ENCODE measurements at regions not wholly inside any gene's neighbourhood (a gene's known extent, or its start where the extent isn't known, plus 50 kb on each side); places are given as distances from the start of the nearest gene placed in this dataset.

DNA sequence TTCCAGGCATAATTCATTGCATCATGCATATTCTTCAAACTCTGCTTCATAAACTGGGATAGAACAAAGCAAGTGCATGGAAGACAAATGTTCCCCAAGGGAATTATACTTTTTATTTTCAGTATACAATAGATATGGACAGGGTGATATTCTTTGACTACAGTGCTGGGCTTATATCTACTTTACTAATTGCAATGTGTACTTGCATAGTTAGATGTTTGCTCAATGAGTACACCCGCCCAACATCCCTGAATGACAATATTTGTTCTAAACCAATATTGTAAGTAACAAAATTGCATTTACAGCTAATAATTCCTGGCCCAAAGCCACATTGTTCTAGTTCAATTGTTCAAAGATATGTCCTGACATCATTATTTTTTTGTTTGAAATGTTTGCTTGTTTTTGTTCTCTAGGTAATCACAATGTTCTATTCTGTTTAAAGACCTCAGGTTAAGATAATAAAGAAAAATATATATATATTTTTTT lies 171.4 kb downstream of the PTN start:
- DNase-seq (ENCODE audit: low spot score), result no peak

DNA sequence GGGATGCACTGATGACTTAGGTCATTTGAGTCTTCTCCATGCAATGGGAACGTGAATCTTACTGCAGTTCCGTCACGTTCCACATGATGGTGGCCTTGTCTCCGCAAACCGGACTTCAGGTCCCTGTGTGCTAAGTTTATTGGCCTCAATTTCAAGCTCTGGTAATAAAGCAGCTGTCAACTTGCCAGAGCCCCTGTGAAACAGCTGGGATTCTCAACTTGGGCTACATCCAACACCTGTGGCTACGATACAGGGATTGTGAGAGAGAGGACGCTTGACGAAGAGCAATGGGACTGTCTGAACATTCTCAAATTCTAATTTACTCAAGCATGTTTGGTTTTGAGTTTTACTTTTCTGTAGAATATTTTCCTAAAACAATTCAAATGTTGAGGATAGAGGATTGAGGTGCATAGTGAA lies 174.2 kb downstream of the PTN start:
- DNase-seq (ENCODE audit: low spot score), result peak; percentile 36

GRCh38 chr7:137167609-137168008 lies 175.9 kb downstream of the PTN start:
- DNase-seq (ENCODE audit: low spot score), result no peak

- DNase-seq (ENCODE audit: low spot score), result no peak
These were observed 177.2 kb downstream of the PTN start for GRCh38 chr7:137166363-137166762.

DNA sequence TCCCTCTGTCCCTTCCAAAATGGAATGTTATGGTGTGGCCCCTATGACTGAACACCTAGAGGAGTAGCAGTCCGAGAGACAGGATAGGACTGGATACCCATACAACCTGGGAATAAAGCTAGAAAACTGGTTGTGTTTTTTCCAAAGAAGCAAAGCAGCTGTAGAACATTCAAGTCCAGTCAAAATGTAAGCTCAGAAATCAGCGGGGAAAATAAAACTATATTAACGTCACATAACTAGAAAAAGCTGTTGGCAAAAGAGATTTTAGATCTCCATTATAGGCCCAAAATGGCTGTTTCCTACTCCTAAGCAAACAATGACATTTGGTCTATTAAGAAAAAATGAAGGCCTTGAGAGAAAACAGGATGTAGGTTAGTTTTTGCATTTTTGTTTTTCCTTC lies 177.7 kb downstream of the PTN start:
- DNase-seq (ENCODE audit: low spot score), result no peak

- DNase-seq (ENCODE audit: low spot score), result no peak
These were observed 178.3 kb downstream of the PTN start for GRCh38 chr7:137165241-137165640.

- DNase-seq (ENCODE audit: low spot score), result no peak
These were observed 179.3 kb downstream of the PTN start for GRCh38 chr7:137164251-137164650.

GRCh38 chr7:137160236-137160635 lies 183.3 kb downstream of the PTN start:
- no peak for DNase-seq (ENCODE audit: low spot score)

DNA sequence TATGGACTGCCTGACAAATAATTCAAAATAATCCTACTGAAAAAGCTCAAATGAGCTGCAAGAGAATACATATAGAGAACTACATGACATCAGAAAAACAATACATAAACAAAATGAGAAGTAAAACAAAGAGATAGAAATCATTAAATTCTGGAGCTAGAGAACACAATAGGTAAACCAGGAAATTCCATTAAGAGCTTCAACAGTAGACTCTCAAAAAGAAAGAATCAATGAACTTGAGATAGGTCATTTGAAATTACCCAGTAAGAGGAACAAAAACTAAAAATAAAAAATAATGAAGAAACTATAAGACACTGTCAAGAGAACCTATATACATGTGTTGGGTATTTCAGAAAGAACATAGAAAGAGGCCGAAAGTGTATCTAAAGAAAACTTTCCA lies 186.3 kb downstream of the PTN start:
- no peak for DNase-seq (ENCODE audit: low spot score)

GRCh38 chr7:137151690-137152052 lies 191.9 kb downstream of the PTN start:
- no peak for DNase-seq (ENCODE audit: low spot score)

GRCh38 chr7:137151041-137151689 lies 192.4 kb downstream of the PTN start:
- DNase-seq (ENCODE audit: low spot score), result no peak

DNA sequence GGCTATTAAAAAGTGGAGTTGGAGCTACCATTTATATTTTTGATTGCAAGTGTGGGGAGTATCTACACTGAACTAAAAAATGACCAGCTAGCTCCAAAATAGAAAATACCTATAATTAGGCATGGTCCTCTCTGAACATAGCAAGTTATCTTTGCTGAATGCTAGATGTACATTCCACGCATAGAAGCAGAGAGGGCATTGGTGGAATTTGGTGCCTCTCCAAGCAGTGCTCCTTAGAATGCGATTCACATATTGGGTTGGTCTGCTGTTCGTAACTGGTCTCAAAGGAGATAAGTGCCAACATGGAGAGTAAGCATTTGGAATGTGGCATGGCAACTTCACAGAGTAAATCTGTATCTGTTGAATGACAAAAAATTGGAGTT lies 196.2 kb downstream of the PTN start:
- no peak for DNase-seq (ENCODE audit: low spot score)

GRCh38 chr7:137146552-137147337 lies 196.8 kb downstream of the PTN start:
- DNase-seq (ENCODE audit: low spot score), result no peak

DNA sequence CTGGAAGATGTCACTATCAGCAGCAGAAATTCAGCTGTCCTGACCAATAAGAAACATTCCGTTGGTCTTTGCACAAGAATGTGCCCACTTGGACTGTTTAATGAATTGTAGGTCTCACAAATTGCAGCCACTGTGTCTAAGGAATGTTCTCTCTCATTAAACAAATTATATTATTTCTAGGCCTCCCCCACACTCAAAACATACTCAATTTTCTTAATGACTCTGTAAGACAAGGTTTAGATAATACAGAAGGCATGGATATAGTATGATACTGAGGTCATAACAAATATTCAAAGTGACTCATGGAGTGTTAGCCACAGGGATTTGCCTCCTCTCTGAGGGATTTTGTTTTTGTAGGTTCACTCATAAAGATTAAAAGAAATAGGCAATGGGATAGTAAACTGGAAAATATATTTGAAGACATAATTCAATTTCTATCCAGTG lies 197.5 kb downstream of the PTN start:
- DNase-seq (ENCODE audit: low spot score), result no peak

DNA sequence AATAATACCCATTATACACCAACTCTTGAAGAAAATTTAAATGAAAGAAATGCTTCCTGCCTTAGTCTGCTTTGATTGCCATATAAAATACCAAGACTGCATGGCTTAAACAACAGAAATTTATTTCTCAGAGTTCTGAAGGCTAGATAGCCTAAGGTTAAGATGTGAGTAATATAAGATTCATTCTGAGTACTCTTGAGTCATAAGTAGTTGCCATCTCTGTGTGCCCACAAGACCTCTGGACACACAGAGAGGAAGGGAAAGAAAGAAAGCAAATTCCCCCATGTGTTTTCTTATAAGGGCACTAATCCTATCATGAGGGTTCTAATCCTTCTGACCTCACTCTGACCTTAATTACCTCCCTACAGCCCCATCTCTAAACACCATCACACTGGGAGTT lies 201.2 kb downstream of the PTN start:
- no peak for DNase-seq (ENCODE audit: low spot score)

DNA sequence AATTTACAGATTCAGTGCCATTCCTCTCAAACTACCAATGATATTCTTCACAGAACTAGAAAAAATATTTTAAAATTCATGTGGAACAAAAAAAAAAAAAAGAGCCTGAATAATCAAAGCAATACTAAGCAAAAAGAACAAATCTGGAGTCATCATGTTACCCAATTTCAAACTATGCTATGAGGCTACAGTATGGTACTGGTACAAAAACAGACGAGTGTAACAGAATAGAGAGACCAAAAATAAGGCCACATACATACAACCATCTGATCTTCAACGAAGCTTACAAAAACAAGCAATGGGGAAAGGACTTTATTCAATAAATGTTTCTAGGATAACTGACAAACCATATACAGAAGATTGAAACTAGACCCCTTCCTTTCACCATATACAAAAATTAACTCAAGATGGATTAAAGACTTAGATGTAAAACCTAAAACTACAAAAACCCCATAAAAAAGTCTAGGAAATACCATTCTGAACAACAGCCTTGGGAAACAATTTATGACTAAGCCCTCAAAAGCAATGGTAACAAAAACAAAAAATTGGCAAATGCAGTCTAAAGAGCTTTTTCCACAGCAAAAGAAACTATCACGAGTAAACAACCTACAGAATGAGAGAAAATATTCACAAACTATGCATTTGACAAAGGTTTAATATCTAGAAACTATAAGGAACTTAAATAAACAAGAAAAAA lies 207.7 kb downstream of the PTN start:
- DNase-seq (ENCODE audit: low spot score), result no peak

- DNase-seq (ENCODE audit: low spot score), result no peak
These were observed 212.8 kb downstream of the PTN start for GRCh38 chr7:137130751-137131158.

- DNase-seq (ENCODE audit: low spot score), result no peak
These were observed 214.5 kb downstream of the PTN start for GRCh38 chr7:137129025-137129424.

- peak; percentile 44 for DNase-seq (ENCODE audit: low spot score)
These were observed 215.7 kb downstream of the PTN start for GRCh38 chr7:137127806-137128205.

GRCh38 chr7:137127058-137127457 lies 216.5 kb downstream of the PTN start:
- DNase-seq (ENCODE audit: low spot score), result no peak

DNA sequence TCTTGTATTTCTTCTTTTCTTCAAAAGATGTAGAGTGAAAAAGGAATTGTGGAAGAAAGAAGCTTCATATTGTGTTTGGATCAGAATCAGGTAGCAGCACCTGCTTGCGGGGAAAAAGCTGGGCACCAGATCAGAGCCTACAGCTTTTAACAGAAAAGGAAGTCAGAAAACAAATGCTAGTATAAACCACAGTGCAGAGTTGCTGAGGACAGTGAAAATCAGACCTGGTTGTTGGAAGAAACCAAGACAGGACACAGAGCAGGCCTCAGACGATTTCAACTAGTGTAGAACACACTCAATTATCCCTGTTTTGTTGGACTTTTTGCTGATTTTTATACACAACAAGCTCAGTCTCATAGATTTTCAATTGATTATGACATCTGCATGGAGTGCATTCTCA lies 221.4 kb downstream of the PTN start:
- no peak for DNase-seq (ENCODE audit: low spot score)

DNA sequence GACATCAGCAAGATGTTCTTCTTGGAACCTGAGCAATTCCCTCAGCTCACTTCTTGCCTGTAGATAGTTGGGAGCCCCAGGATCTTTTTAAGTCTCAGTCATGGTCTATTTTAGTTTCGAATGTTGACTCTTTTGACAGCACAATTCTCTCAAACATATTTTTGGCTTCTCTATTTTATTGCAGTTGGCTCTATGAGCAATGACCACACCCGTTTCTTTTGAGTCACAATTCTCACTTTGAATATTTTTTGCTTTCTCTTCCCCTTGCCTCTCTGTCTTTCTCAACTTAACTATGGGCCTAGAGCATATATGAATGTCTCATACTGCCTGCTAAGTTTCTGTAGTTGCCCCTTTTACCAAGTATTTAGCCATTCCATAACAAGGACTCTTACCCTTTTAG lies 222.8 kb downstream of the PTN start:
- no peak for DNase-seq (ENCODE audit: low spot score)

DNA sequence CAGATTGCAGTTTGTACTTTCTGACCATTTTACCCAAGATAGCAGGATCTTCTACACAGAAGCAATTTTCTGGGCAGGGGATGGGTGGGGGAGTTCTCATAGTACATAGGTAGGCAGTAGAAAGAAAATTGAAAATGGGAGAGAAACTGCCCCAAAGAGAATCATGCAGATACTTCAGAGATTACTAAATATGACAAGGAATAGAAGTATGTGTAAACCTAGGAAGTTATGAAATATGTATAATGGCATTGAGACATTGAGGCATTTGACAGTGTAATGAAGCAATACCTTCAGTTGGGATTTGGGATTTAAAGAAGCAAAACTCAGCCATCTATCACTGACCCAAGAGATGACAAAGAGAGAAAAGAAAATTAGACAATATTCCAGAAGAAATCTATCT lies 233.0 kb downstream of the PTN start:
- DNase-seq (ENCODE audit: low spot score), result no peak
